ENCODE measurements at regions not wholly inside any gene's neighbourhood (a gene's known extent, or its start where the extent isn't known, plus 50 kb on each side); places are given as distances from the start of the nearest gene placed in this dataset.

GRCh38 chr18:45231617-45232016, 383.7 kb upstream of the SLC14A2 start:
- no peak for DNase-seq

GRCh38 chr18:45232061-45232460, 383.2 kb upstream of the SLC14A2 start:
- DNase-seq: no peak

- DNase-seq: no peak
Measured at GRCh38 chr18:45236676-45237075, 378.6 kb upstream of the SLC14A2 start.

DNA sequence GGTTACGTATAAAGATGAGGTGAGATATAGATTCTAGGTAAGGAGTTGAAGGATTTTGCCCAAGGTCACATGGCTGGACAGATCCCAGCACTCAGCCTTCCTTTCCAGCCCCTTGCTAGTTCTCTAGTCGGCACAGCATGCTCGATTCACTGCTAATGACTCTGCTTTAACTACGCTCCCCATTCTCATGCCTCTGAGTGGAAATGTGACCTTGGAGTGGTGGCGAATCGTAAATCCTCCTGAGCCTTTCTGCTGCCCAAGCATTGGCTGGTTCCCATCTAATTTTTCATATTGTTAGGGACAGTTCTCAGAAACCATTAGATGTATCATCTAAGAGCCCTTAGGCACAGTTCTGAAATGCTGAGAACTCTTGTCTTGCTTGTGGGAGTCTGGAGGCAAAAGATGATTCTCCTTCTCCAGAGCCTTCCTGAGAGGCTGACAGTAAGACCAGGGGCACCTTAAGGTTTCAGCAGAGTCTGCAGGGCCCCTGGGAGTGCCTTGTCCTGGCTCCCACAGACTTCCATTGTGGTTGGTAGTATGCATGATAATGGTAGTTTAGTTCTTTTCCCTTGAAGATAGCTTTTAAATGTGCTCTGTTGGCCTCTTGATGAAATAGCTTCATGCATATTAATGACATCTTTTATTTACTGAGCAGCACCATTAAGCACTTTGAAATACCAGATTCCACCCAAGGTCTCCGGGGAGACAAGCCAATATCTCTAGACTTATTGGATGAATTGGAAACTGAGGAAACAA, 377.8 kb upstream of the SLC14A2 start:
- DNase-seq: no peak

GRCh38 chr18:45241271-45241670, 374.0 kb upstream of the SLC14A2 start:
- DNase-seq: no peak

DNA sequence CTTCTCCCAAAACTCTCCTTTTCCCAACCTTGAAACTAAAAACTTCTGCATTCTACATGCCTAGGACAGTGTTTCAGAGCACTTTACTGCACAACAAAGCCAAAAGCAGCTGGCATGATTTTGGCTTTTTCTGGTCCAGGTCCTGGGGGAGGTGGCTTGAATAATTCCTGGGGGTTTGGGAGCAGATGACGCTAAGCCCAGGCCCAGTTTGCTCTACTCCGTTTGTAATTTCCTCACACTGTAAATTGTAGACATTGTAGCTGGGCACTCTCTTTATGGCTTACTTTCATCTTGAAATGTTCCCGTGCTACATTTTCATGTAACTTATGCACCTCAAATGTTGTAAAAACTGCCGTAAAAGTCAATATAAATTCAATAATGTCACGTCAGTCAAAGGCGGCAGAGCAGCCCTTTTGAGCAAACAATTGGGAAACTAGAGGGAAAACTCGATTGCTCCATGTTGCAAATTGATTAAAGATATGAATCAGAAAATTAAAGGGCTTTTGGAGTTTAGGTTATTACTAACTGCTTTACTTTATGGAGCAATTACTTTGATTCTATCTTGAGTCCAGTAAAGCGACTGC, 373.2 kb upstream of the SLC14A2 start:
- DNase-seq: no peak

DNA sequence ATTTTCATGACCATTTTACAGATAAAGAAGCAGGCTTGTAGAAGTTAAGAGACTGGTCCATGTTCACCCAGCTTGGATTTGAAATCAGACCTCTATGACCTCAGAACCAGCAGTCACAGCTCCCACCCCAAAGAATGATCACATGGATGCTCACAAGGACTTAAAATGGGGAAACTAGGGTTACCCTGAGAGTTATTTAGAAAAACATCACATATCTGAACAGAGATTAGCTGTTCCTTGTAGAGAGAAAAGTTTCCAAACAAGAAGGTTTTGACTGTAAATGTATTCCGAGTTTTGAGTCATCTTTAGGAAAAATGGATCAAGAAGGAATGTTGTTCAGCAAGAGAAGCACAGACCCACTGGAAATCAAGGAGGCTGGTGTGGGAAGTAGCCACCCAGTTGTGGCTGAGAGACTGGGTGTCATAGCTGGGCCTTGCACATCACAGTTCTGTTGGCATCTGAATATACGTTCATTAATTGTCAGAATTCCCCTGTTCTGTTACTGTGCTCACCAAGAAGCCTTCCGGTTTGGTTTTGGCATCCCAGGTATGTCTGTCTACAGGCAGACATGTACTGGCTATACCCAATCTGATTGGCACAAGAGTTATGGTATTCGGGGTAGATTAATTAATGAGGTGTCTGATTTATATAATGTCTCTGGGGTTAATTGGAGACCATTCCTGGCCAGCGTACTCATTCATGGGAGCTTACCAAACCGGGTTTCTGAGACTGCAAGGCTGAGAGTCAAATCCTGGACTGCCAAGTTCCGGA, 371.8 kb upstream of the SLC14A2 start:
- no peak for DNase-seq

- no peak for DNase-seq
Measured at GRCh38 chr18:45245091-45245511, 370.2 kb upstream of the SLC14A2 start.

DNA sequence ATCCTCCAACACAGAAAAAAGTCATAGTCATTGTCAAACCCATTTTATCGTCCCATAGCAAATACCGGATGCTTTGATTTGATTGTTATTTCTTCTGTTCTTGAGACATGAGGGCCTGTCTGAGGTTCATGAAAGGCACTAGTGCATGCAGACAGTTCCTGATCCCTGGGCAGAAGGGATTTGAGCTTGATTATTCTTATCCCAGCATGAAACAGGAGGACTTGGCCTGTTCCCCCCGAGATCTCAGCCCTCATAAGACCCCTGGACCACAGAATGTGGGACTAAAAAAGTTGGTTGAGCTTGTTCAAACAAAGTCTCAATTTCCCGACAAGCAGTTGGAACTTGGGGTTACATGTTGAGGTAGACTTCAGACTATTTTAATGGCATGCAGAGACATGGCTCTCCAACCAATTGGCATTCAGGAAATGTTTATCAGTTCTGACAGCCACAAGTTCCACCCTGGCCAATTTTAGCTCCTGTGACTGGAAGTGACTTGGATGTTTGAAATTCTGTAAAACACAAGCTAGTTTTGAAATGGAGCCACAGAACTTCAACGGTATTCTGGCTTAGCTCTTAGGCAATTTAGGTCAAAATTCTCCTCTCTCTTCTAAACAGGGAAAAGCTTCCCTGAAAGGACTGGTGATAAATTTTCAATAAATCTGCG, 366.9 kb upstream of the SLC14A2 start:
- DNase-seq: no peak

DNA sequence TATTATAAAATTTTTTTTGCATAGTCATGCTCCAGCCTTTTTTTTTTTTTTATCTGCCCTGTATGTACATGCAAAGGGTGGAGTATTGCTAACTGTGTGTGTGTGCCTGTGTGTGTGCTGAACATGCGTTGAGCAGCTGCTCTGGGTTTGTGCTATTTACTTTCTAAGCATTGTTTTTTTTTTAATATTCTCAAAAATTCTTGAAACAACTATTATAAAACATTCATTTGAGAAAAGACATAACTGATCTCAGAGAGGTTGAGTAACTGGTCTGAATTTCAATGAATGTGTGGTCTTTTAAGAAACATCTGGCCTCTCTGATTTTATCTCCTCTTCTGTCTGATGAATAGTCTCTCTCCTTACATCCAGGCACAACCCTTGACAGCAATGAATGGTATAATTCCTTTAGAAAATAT, 366.0 kb upstream of the SLC14A2 start:
- DNase-seq: no peak

GRCh38 chr18:45250479-45250878, 364.8 kb upstream of the SLC14A2 start:
- no peak for DNase-seq

DNA sequence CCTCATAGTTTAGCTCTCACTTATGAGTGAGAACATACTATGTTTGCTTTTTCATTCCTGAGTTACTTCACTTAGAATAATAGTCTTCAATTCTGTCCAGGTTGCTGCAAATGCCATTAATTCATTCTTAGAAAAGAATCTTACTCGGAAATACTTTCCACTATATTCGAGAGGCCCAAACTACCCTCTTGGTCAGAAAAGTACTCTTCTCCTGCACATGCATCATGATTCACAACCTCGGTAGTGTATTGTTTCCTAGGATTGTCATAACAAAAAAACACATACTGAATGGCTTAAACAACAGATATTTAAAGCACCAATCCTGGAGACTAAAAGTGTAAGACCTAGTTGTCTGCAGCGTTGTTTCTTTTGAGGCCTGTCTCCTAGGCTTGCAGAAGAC, 364.0 kb upstream of the SLC14A2 start:
- DNase-seq: no peak

GRCh38 chr18:45252474-45252873, 362.8 kb upstream of the SLC14A2 start:
- no peak for DNase-seq

DNA sequence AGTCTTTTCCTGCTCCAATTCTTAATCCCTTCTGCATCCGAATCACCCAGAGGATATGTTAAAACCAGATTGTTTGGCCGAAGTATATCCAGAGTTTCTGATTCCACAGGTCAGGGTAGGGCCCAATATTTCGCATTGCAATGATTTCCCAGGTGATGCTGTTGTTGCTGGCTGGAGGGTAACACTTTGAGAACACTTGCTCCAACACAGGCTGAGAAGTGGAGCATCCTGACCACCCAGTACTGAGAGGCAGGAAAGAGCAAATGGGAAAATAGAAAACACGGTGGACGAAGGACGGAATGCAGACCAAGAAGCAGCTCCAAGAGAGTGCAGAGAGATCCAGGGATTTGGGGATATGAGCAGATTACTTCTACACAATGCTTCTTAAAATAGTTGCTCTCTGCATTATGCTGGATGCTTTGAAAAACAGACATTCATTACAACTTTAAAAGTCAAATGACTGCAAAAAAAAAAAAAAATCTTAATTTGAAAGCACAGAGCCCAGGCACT, 362.2 kb upstream of the SLC14A2 start:
- no peak for DNase-seq

DNA sequence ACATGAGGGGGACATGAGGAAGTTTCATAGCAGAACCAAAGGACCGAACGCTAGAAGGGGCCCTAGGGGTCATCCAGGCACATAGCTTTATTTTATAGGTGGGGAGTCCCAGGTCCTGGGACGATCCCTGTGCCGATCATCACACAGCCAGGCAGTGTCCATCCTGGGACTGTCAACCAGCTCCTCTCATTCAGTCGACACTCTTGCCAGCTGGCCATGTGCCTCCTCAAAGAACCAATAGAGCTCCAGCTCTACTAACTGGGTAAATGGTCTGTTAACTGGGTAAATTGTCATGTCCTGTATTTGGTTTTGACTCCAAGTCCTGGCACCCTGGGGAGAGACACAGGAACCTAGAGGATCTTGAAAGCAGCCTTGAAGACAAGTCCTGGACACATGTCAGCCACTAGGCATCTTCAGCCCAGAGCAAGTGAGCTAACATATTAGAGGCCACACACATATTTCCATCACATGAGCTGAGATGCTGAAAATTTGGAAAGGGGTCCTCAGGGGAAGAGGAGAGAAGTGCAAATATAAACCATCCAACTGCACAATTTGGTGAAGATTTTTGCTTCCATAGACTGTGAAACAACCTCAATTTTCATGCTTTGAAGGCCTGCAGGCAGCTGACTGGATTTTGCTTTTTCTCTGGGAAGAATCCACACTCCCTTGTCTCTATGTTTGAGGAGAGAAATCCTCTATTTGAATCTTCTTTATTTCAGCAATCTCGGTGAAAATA, 361.1 kb upstream of the SLC14A2 start:
- DNase-seq: no peak

DNA sequence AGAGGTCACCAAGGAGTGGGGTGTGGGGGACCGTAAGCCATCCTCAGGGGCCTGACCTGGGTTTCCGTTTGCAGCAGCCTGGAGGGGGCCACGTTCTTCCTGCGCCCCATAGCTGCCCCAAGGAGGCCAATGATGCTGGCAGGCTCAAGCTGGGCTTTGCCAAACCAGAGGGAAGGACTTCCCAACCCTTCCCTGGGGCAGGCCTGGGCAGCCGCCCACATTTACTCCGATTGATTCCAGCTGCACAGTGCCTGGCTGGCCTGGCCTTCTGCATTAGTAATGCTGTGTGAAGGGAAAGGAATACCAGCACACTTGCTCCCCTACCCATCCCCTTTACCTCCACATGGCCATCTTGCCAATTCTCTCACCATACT, 360.6 kb upstream of the SLC14A2 start:
- DNase-seq: no peak

DNA sequence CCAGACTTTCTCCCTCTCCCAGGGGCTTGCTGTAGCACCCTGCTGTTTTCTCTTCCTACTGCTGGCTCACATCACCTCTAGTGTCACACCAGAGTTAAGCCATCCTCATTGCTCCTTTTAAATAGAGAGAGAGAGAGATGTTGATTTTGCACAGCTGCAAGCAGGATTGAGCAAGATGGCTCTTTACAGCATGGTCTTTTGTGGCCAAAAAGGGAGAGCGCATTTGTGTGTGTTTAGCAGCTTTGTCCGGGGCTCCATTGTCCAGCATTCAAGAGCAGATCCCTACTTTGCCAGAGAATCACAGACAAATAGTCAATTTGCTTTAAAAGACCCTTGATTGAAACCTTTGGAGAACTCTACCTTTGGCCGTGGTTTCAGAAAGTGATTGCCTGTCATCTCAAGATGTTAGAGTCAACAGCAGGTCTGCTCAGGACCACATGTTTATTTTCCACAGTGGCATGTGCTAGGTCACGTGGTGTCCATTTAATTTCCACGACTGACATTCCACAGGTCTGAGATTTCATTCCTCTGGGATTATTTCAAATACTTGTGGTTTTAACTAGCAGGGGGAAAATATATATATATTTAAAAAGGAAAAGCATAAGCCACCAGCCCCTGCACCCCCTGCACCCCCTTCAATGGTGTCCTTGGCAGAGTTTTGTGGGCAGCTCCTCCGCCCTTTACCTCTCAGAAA, 359.9 kb upstream of the SLC14A2 start:
- no peak for DNase-seq

DNA sequence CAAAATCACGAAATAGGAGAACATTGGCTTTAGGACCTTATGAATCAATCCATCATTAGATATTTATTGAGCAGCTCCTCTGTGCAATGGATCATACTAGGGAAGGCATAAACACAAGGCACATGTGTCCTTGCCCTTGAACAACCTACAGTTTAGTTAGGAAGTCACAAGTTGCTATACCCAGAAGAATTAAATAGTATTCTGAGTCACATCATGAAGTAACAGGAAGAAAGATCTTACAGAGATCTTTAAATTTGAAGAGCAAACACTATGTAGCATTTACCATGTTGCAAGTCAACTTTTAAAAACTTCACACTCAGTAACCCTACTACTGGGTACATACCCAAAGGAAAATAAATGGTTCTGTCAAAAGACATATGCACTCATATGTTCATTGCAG, 355.2 kb upstream of the SLC14A2 start:
- DNase-seq: no peak

DNA sequence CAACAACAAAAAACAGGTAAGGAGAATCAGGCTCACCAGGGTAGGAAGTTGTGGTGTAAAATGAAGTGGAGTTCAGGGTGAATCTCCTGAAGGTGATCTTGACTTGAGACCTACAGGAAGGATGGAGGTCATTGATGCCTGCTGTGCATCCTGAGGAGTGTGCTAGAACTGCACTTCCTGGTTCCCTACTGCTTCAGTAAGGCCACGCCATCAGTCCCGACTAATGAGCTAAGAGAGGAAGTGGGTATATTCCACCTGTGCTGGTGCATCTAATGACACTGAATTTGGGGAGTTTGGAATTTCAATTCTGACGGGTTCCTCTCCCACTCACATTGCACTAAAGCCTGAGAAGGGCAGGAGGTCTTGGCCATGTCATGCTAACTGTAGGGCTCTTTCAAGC, 349.3 kb upstream of the SLC14A2 start:
- no peak for DNase-seq

- DNase-seq: no peak
Measured at GRCh38 chr18:45267622-45268021, 347.7 kb upstream of the SLC14A2 start.

GRCh38 chr18:45268583-45268982, 346.7 kb upstream of the SLC14A2 start:
- no peak for DNase-seq

DNA sequence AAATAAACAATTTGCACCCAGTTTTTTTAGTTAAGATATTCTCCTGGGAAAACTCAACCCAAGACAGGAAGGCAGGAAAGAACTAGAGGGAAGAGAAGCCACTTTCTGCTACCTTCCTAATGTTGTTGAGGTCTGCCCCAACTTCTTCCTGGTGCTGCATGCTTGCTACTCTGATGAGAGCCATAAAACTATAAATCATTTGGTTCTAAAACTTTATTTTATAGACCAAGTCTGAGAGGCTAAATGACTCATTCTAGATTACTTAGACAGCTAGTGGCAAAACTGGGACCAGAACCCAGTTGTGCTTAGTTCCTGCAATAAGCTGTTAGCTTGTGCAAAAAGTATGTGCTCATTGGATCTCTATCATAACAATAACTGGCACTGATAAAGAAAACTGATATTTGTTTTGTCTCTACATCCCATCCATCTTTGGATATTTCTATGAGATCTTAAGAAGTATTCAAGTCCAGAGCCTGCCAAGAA, 344.9 kb upstream of the SLC14A2 start:
- DNase-seq: no peak

Data from CD4-positive, alpha-beta T cell treated with Interleukin-1 beta for 1 hour (primary cell).